OCI-LY1 (cell line): ENCODE measurements at regions not wholly inside any gene's neighbourhood (a gene's known extent, or its start where the extent isn't known, plus 50 kb on each side); places are given as distances from the start of the nearest gene placed in this dataset.

ENCODE experiments used
- CTCF ChIP-seq: fragments of 200-600 bp; sonication (generic), shearing (Covaris generic); IDR thresholded peaks from 2 replicates; pipeline ENCODE4 v1.5.1; 2017; ENCODE audit warnings: mild to moderate bottlenecking, antibody characterized with exemption, low read length, moderate library complexity, mixed read lengths
- EZH2 ChIP-seq: fragments of 200-600 bp; sonication (generic), shearing (Covaris generic); IDR thresholded peaks from 2 replicates; pipeline ENCODE4 v1.8.0; 2017; ENCODE audit warnings: borderline replicate concordance, mixed run types, mild to moderate bottlenecking, antibody characterized with exemption, low read length, moderate library complexity, mixed read lengths

GRCh38 chr4:159632031-159632430 lies 529.2 kb downstream of the RAPGEF2 start:
- TF ChIP-seq EZH2 = no peak
- TF ChIP-seq CTCF = no peak
